ENCODE measurements at regions not wholly inside any gene's neighbourhood (a gene's known extent, or its start where the extent isn't known, plus 50 kb on each side); places are given as distances from the start of the nearest gene placed in this dataset.

GRCh38 chr4:57465321-57466056 lies 355.3 kb upstream of the IGFBP7 start:
- no TSS peak for BruUV-seq (replicated peaks)

GRCh38 chr4:57462843-57463242 lies 352.7 kb upstream of the IGFBP7 start:
- no peaks in the 10 kb centered on the region for H3K79me2 ChIP-seq (ENCODE audit: insufficient read depth, low read depth, low read length)
- H4K20me1 ChIP-seq (ENCODE audit: insufficient read depth, low read length): no peaks in the 10 kb centered on the region
- H3K4me1 ChIP-seq (ENCODE audit: insufficient read depth, low read length, poor library complexity, severe bottlenecking): no peaks in the 10 kb centered on the region
- H3K4me2 ChIP-seq (ENCODE audit: low read length): no peak overlapping the region
- H3K36me3 ChIP-seq (ENCODE audit: insufficient read depth, low read length): no peaks in the 10 kb centered on the region
- ChIA-PET CTCF (ENCODE audit: unreplicated experiment) (no interaction called here), POLR2A (no interaction called here)
- no peak overlapping the region for H3K4me3 ChIP-seq (ENCODE audit: low read depth, low read length, poor library complexity, severe bottlenecking)
- no TSS peak for BruUV-seq (replicated peaks)
- no peak overlapping the region for H2AFZ ChIP-seq (ENCODE audit: low read length)
- no peaks in the 10 kb centered on the region for H3K9me2 ChIP-seq (ENCODE audit: insufficient read depth, low read length)
- no peaks in the 10 kb centered on the region for H3K9me3 ChIP-seq (ENCODE audit: low read length)
- intact Hi-C loops (cut with micrococcal nuclease; ENCODE audit: unreplicated experiment): no loop called here
- no peak overlapping the region for H3K27ac ChIP-seq (ENCODE audit: low read depth, low read length, poor library complexity, severe bottlenecking)
- DNase-seq (ENCODE audit: low spot score): no peak
- TF ChIP-seq EZH2phosphoT487 (IDR thresholded peaks at IDR 0.05; ENCODE audit: borderline replicate concordance, low read depth, low read length) (no peak), CTCF (conservative IDR thresholded peaks at IDR 0.05; ENCODE audit: low read length) (no peak)

More at GRCh38 chr4:57465321-57466056, 355.3 kb upstream of the IGFBP7 start:
- intact Hi-C loops (cut with micrococcal nuclease; ENCODE audit: unreplicated experiment): no loop called here
- no peaks in the 10 kb centered on the region for H3K79me2 ChIP-seq (ENCODE audit: insufficient read depth, low read depth, low read length)
- ChIA-PET POLR2A (no interaction called here), CTCF (ENCODE audit: unreplicated experiment) (no interaction called here)
- no peak for DNase-seq (ENCODE audit: low spot score)
- no peak overlapping the region for H2AFZ ChIP-seq (ENCODE audit: low read length)
- no peaks in the 10 kb centered on the region for H4K20me1 ChIP-seq (ENCODE audit: insufficient read depth, low read length)
- H3K9me2 ChIP-seq (ENCODE audit: insufficient read depth, low read length): no peaks in the 10 kb centered on the region
- no peaks in the 10 kb centered on the region for H3K4me1 ChIP-seq (ENCODE audit: insufficient read depth, low read length, poor library complexity, severe bottlenecking)
- H3K36me3 ChIP-seq (ENCODE audit: insufficient read depth, low read length): no peaks in the 10 kb centered on the region
- H3K4me2 ChIP-seq (ENCODE audit: low read length): no peak overlapping the region
- TF ChIP-seq CTCF (conservative IDR thresholded peaks at IDR 0.05; ENCODE audit: low read length): no peak
- TF ChIP-seq EZH2phosphoT487 (IDR thresholded peaks at IDR 0.05; ENCODE audit: borderline replicate concordance, low read depth, low read length): no peak
- no peaks in the 10 kb centered on the region for H3K9me3 ChIP-seq (ENCODE audit: low read length)
- no peak overlapping the region for H3K27ac ChIP-seq (ENCODE audit: low read depth, low read length, poor library complexity, severe bottlenecking)
- H3K4me3 ChIP-seq (ENCODE audit: low read depth, low read length, poor library complexity, severe bottlenecking): no peak overlapping the region

- Histone ChIP-seq H3K9me3 (ENCODE audit: low read length) (no peaks in the 10 kb centered on the region), H4K20me1 (ENCODE audit: insufficient read depth, low read length) (no peaks in the 10 kb centered on the region), H3K9me2 (ENCODE audit: insufficient read depth, low read length) (no peaks in the 10 kb centered on the region), H3K79me2 (ENCODE audit: insufficient read depth, low read depth, low read length) (no peaks in the 10 kb centered on the region), H2AFZ (ENCODE audit: low read length) (no peak overlapping the region), H3K4me1 (ENCODE audit: insufficient read depth, low read length, poor library complexity, severe bottlenecking) (no peaks in the 10 kb centered on the region), H3K36me3 (ENCODE audit: insufficient read depth, low read length) (no peaks in the 10 kb centered on the region), H3K4me3 (ENCODE audit: low read depth, low read length, poor library complexity, severe bottlenecking) (no peak overlapping the region), H3K27ac (ENCODE audit: low read depth, low read length, poor library complexity, severe bottlenecking) (no peak overlapping the region), H3K4me2 (ENCODE audit: low read length) (no peak overlapping the region)
- no peak for DNase-seq (ENCODE audit: low spot score)
- no TSS peak for BruUV-seq (replicated peaks)
- ChIA-PET POLR2A (no interaction called here), CTCF (ENCODE audit: unreplicated experiment) (no interaction called here)
- no peak for TF ChIP-seq CTCF (conservative IDR thresholded peaks at IDR 0.05; ENCODE audit: low read length)
- TF ChIP-seq EZH2phosphoT487 (IDR thresholded peaks at IDR 0.05; ENCODE audit: borderline replicate concordance, low read depth, low read length): no peak
- intact Hi-C loops (cut with micrococcal nuclease; ENCODE audit: unreplicated experiment): no loop called here
These were observed 350.8 kb upstream of the IGFBP7 start for GRCh38 chr4:57460967-57461366.
